ENCODE measurements at regions not wholly inside any gene's neighbourhood (a gene's known extent, or its start where the extent isn't known, plus 50 kb on each side); places are given as distances from the start of the nearest gene placed in this dataset.

- Mint-ChIP-seq H3K27ac (no peak overlapping the region), H3K4me1 (no peaks in the 10 kb centered on the region), H3K36me3 (ENCODE audit: low read depth) (peaks cover 18% of the 10 kb centered on the region), H3K4me3 (no peak overlapping the region), H3K9me3 (peaks cover 42% of the 10 kb centered on the region), H3K27me3 (ENCODE audit: insufficient read depth) (no peaks in the 10 kb centered on the region)
- WGBS, 2 experiments (ENCODE audit: insufficient coverage in 1 of 2, insufficient read length in 1 of 2) = 85% methylated on average over 1 of the region's 1 CpG; no CpG with 5 or more reads in 1 of the 2 experiments
- H3K9me3 ChIP-seq (ENCODE audit: control insufficient read depth, low read length) = peaks cover 30% of the 10 kb centered on the region
- H3K4me1 ChIP-seq (ENCODE audit: control insufficient read depth, insufficient read depth, low read length) = no peaks in the 10 kb centered on the region
- TF ChIP-seq CTCF (conservative IDR thresholded peaks at IDR 0.05) = no peak
- H3K27me3 ChIP-seq (ENCODE audit: control insufficient read depth, insufficient read depth, low read length, poor library complexity, severe bottlenecking) = no peaks in the 10 kb centered on the region
- no peak overlapping the region for H3K4me3 ChIP-seq (ENCODE audit: low read length)
- DNase-seq = no peak
- no peak overlapping the region for H3K9ac ChIP-seq (ENCODE audit: extremely low read depth, low read length, poor library complexity, severe bottlenecking)
- no peaks in the 10 kb centered on the region for H3K36me3 ChIP-seq (ENCODE audit: control insufficient read depth, insufficient read depth, low read length)
- no peak overlapping the region for H3K27ac ChIP-seq (ENCODE audit: low read depth, low read length)
These were observed 272.5 kb upstream of the SULF2 start for GRCh38 chr20:48057739-48058138.

GRCh38 chr20:48057251-48057650, 272.0 kb upstream of the SULF2 start:
- Histone ChIP-seq H3K9ac (ENCODE audit: extremely low read depth, low read length, poor library complexity, severe bottlenecking) (no peak overlapping the region), H3K36me3 (ENCODE audit: control insufficient read depth, insufficient read depth, low read length) (no peaks in the 10 kb centered on the region), H3K27ac (ENCODE audit: low read depth, low read length) (no peak overlapping the region), H3K4me1 (ENCODE audit: control insufficient read depth, insufficient read depth, low read length) (no peaks in the 10 kb centered on the region), H3K27me3 (ENCODE audit: control insufficient read depth, insufficient read depth, low read length, poor library complexity, severe bottlenecking) (no peaks in the 10 kb centered on the region), H3K4me3 (ENCODE audit: low read length) (no peak overlapping the region), H3K9me3 (ENCODE audit: control insufficient read depth, low read length) (peaks cover 26% of the 10 kb centered on the region)
- no peak for TF ChIP-seq CTCF (conservative IDR thresholded peaks at IDR 0.05)
- no peaks in the 10 kb centered on the region for H3K27me3 Mint-ChIP-seq (ENCODE audit: insufficient read depth)
- no peaks in the 10 kb centered on the region for H3K4me1 Mint-ChIP-seq
- H3K4me3 Mint-ChIP-seq = no peak overlapping the region
- H3K27ac Mint-ChIP-seq = no peak overlapping the region
- 83 to 86% methylated on average over 6 of the region's 6 CpGs for WGBS, 2 experiments (ENCODE audit: insufficient coverage in 1 of 2, insufficient read length in 1 of 2)
- H3K9me3 Mint-ChIP-seq = peaks cover 38% of the 10 kb centered on the region
- H3K36me3 Mint-ChIP-seq (ENCODE audit: low read depth) = peaks cover 18% of the 10 kb centered on the region
- DNase-seq = no peak

GRCh38 chr20:48056218-48056617, 270.9 kb upstream of the SULF2 start:
- no peak overlapping the region for H3K4me3 Mint-ChIP-seq
- no peak for TF ChIP-seq CTCF (conservative IDR thresholded peaks at IDR 0.05)
- no peak overlapping the region for H3K27ac Mint-ChIP-seq

More at GRCh38 chr20:48056218-48056617, 270.9 kb upstream of the SULF2 start:
- H3K9me3 Mint-ChIP-seq = peaks cover 44% of the 10 kb centered on the region
- H3K9ac ChIP-seq (ENCODE audit: extremely low read depth, low read length, poor library complexity, severe bottlenecking) = no peak overlapping the region
- no peak overlapping the region for H3K4me3 ChIP-seq (ENCODE audit: low read length)
- no peaks in the 10 kb centered on the region for H3K27me3 Mint-ChIP-seq (ENCODE audit: insufficient read depth)
- no peaks in the 10 kb centered on the region for H3K4me1 ChIP-seq (ENCODE audit: control insufficient read depth, insufficient read depth, low read length)
- peaks cover 18% of the 10 kb centered on the region for H3K36me3 Mint-ChIP-seq (ENCODE audit: low read depth)
- WGBS, 2 experiments (ENCODE audit: insufficient coverage in 1 of 2, insufficient read length in 1 of 2) = 70% methylated on average over 2 of the region's 2 CpGs; no CpG with 5 or more reads in 1 of the 2 experiments
- H3K4me1 Mint-ChIP-seq = no peaks in the 10 kb centered on the region
- peaks cover 31% of the 10 kb centered on the region for H3K9me3 ChIP-seq (ENCODE audit: control insufficient read depth, low read length)
- DNase-seq = no peak
- H3K36me3 ChIP-seq (ENCODE audit: control insufficient read depth, insufficient read depth, low read length) = no peaks in the 10 kb centered on the region
- no peaks in the 10 kb centered on the region for H3K27me3 ChIP-seq (ENCODE audit: control insufficient read depth, insufficient read depth, low read length, poor library complexity, severe bottlenecking)
- H3K27ac ChIP-seq (ENCODE audit: low read depth, low read length) = no peak overlapping the region
